ENCODE measurements at regions not wholly inside any gene's neighbourhood (a gene's known extent, or its start where the extent isn't known, plus 50 kb on each side); places are given as distances from the start of the nearest gene placed in this dataset.

DNA sequence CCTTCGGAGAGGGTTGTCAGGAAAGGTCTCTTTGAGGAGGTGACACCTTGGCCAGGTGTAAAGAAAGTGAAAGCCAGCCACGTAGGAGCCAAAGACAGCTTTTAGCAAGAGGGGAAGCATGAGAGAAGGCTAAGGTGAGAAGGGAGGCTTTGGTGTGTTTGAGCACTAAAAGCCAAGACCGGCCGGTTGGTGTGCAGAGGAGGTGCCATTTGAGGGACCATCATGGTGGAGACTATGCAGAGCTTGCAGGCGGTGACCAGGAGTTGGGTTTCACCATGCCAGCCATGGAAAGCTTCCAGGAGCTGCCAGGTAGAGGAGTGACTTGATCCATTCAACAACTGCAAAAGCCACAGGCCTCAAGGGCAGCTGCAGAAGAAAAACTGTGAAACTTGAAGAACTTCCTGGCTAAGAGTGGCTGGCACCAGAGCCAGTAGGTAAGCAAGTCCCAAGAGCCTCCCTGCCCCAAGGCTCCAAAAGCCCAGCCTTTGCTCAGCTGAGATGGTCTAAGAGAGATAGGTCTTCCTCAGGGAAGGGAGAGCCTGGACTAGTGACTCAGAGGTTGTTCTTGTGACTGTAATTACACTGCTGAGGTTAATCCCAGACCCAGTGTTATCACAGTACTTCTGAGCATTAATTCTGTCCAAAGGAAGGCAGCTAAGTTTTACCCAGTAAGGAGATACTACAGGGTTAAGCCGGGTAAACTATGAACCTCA lies 319.0 kb downstream of the BCL11A start:
- TF ChIP-seq, protein P1, sequence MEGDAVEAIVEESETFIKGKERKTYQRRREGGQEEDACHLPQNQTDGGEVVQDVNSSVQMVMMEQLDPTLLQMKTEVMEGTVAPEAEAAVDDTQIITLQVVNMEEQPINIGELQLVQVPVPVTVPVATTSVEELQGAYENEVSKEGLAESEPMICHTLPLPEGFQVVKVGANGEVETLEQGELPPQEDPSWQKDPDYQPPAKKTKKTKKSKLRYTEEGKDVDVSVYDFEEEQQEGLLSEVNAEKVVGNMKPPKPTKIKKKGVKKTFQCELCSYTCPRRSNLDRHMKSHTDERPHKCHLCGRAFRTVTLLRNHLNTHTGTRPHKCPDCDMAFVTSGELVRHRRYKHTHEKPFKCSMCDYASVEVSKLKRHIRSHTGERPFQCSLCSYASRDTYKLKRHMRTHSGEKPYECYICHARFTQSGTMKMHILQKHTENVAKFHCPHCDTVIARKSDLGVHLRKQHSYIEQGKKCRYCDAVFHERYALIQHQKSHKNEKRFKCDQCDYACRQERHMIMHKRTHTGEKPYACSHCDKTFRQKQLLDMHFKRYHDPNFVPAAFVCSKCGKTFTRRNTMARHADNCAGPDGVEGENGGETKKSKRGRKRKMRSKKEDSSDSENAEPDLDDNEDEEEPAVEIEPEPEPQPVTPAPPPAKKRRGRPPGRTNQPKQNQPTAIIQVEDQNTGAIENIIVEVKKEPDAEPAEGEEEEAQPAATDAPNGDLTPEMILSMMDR (IDR thresholded peaks at IDR 0.05; ENCODE audit: poor library complexity, severe bottlenecking): no peak
- TF ChIP-seq, protein P2, sequence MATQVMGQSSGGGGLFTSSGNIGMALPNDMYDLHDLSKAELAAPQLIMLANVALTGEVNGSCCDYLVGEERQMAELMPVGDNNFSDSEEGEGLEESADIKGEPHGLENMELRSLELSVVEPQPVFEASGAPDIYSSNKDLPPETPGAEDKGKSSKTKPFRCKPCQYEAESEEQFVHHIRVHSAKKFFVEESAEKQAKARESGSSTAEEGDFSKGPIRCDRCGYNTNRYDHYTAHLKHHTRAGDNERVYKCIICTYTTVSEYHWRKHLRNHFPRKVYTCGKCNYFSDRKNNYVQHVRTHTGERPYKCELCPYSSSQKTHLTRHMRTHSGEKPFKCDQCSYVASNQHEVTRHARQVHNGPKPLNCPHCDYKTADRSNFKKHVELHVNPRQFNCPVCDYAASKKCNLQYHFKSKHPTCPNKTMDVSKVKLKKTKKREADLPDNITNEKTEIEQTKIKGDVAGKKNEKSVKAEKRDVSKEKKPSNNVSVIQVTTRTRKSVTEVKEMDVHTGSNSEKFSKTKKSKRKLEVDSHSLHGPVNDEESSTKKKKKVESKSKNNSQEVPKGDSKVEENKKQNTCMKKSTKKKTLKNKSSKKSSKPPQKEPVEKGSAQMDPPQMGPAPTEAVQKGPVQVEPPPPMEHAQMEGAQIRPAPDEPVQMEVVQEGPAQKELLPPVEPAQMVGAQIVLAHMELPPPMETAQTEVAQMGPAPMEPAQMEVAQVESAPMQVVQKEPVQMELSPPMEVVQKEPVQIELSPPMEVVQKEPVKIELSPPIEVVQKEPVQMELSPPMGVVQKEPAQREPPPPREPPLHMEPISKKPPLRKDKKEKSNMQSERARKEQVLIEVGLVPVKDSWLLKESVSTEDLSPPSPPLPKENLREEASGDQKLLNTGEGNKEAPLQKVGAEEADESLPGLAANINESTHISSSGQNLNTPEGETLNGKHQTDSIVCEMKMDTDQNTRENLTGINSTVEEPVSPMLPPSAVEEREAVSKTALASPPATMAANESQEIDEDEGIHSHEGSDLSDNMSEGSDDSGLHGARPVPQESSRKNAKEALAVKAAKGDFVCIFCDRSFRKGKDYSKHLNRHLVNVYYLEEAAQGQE (IDR thresholded peaks at IDR 0.05; ENCODE audit: borderline replicate concordance): no peak
- TF ChIP-seq RAD21 (conservative IDR thresholded peaks at IDR 0.05) (no peak), EZH2 (IDR thresholded peaks at IDR 0.05; ENCODE audit: borderline replicate concordance, insufficient read depth, low read length, poor library complexity, severe bottlenecking) (no peak)
